Stromal cell of bone marrow (primary cell): ENCODE measurements at regions not wholly inside any gene's neighbourhood (a gene's known extent, or its start where the extent isn't known, plus 50 kb on each side); places are given as distances from the start of the nearest gene placed in this dataset.

Experiments used
- DNase-seq: peaks from one replicate; pipeline ENCODE4 v3.0.0-alpha.2; 2012; ENCODE audit warnings: low read depth

- DNase-seq, result no peak
These were observed 243.8 kb downstream of the MATN1 start for GRCh38 chr1:30479575-30479974.

GRCh38 chr1:30478799-30479563 lies 244.4 kb downstream of the MATN1 start:
- DNase-seq, result no peak

- DNase-seq, result no peak
These were observed 245.1 kb downstream of the MATN1 start for GRCh38 chr1:30478283-30478682.

- no peak for DNase-seq
These were observed 245.8 kb downstream of the MATN1 start for GRCh38 chr1:30477588-30477987.

GRCh38 chr1:30476911-30477459 lies 246.4 kb downstream of the MATN1 start:
- no peak for DNase-seq

GRCh38 chr1:30476476-30476875 lies 246.9 kb downstream of the MATN1 start:
- DNase-seq, result no peak

- no peak for DNase-seq
These were observed 247.4 kb downstream of the MATN1 start for GRCh38 chr1:30475966-30476365.

GRCh38 chr1:30475201-30475600 lies 248.2 kb downstream of the MATN1 start:
- DNase-seq, result no peak

GRCh38 chr1:30474818-30475200 lies 248.6 kb downstream of the MATN1 start:
- DNase-seq, result no peak

GRCh38 chr1:30473922-30474817 lies 249.2 kb downstream of the MATN1 start:
- no peak for DNase-seq

- no peak for DNase-seq
These were observed 250.9 kb downstream of the MATN1 start for GRCh38 chr1:30472526-30472925.

GRCh38 chr1:30472009-30472408 lies 251.4 kb downstream of the MATN1 start:
- DNase-seq, result no peak

- no peak for DNase-seq
These were observed 252.1 kb downstream of the MATN1 start for GRCh38 chr1:30471307-30471706.

GRCh38 chr1:30469426-30469825 lies 254.0 kb downstream of the MATN1 start:
- no peak for DNase-seq

- no peak for DNase-seq
These were observed 256.3 kb downstream of the MATN1 start for GRCh38 chr1:30467101-30467500.

- DNase-seq, result no peak
These were observed 256.8 kb downstream of the MATN1 start for GRCh38 chr1:30466610-30467009.

- no peak for DNase-seq
These were observed 257.4 kb downstream of the MATN1 start for GRCh38 chr1:30466026-30466425.

- no peak for DNase-seq
These were observed 258.3 kb downstream of the MATN1 start for GRCh38 chr1:30465096-30465495.

- DNase-seq, result no peak
These were observed 259.2 kb downstream of the MATN1 start for GRCh38 chr1:30464187-30464617.

- DNase-seq, result no peak
These were observed 260.5 kb downstream of the MATN1 start for GRCh38 chr1:30462826-30463425.

- DNase-seq, result no peak
These were observed 261.2 kb downstream of the MATN1 start for GRCh38 chr1:30462166-30462565.

GRCh38 chr1:30461640-30462039 lies 261.7 kb downstream of the MATN1 start:
- no peak for DNase-seq

GRCh38 chr1:30460661-30461060 lies 262.7 kb downstream of the MATN1 start:
- no peak for DNase-seq
